GM21526 (cell line): ENCODE measurements at regions not wholly inside any gene's neighbourhood (a gene's known extent, or its start where the extent isn't known, plus 50 kb on each side); places are given as distances from the start of the nearest gene placed in this dataset.
"Not testable (repeated sequence)": the region's sequence is repeated elsewhere in the genome, so short reads cannot be mapped to it uniquely, and the experiment has no call there.

Source experiments
- ATAC-seq: cut with Tn5 transposase; IDR thresholded peaks from one replicate; pipeline ENCODE4 v1.9.1; 2021; ENCODE audit warnings: moderate library complexity; ENCODE audit not compliant: unreplicated experiment, low FRiP score

GRCh38 chr12:59066445-59066844, 146.1 kb upstream of the LRIG3 start:
- ATAC-seq = no peak

- ATAC-seq = no peak
These were observed 139.0 kb upstream of the LRIG3 start for GRCh38 chr12:59059088-59059935.

- no peak for ATAC-seq
These were observed 136.7 kb upstream of the LRIG3 start for GRCh38 chr12:59056966-59057365.

- ATAC-seq = no peak
These were observed 135.0 kb upstream of the LRIG3 start for GRCh38 chr12:59055204-59055860.

- not testable (repeated sequence) for ATAC-seq
These were observed 133.1 kb upstream of the LRIG3 start for GRCh38 chr12:59053266-59053899.

- no peak for ATAC-seq
These were observed 126.6 kb upstream of the LRIG3 start for GRCh38 chr12:59046763-59047534.

- no peak for ATAC-seq
These were observed 124.5 kb upstream of the LRIG3 start for GRCh38 chr12:59044791-59045190.

- ATAC-seq = no peak
These were observed 121.2 kb upstream of the LRIG3 start for GRCh38 chr12:59041241-59042121.

- ATAC-seq = no peak
These were observed 120.4 kb upstream of the LRIG3 start for GRCh38 chr12:59040656-59041055.

- ATAC-seq = no peak
These were observed 119.7 kb upstream of the LRIG3 start for GRCh38 chr12:59040043-59040442.

GRCh38 chr12:59039005-59039404, 118.7 kb upstream of the LRIG3 start:
- no peak for ATAC-seq

- ATAC-seq = no peak
These were observed 116.9 kb upstream of the LRIG3 start for GRCh38 chr12:59036973-59037762.

- ATAC-seq = no peak
These were observed 116.0 kb upstream of the LRIG3 start for GRCh38 chr12:59036347-59036746.

- ATAC-seq = no peak
These were observed 111.0 kb upstream of the LRIG3 start for GRCh38 chr12:59031313-59031712.

GRCh38 chr12:59030415-59030814, 110.1 kb upstream of the LRIG3 start:
- ATAC-seq = no peak

- ATAC-seq = no peak
These were observed 106.9 kb upstream of the LRIG3 start for GRCh38 chr12:59027199-59027598.

- ATAC-seq = no peak
These were observed 103.6 kb upstream of the LRIG3 start for GRCh38 chr12:59023861-59024424.

GRCh38 chr12:59020073-59020946, 100.0 kb upstream of the LRIG3 start:
- no peak for ATAC-seq
